Vagina (tissue), 2 donors: ENCODE measurements at regions not wholly inside any gene's neighbourhood (a gene's known extent, or its start where the extent isn't known, plus 50 kb on each side); places are given as distances from the start of the nearest gene placed in this dataset.

Experiments used
- POLR2A ChIP-seq, 2 donors: fragments of 450-650 bp; IDR thresholded peaks; one replicate each; pipeline ENCODE4 v1.6.1; 2017; ENCODE audit warnings: antibody characterized with exemption in 2 of 2, mild to moderate bottlenecking in 2 of 2, moderate library complexity in 2 of 2
- POLR2AphosphoS5 ChIP-seq, 2 donors: sonication (generic); formaldehyde crosslinking; IDR thresholded peaks; one replicate each; pipeline ENCODE4 v1.9.0; 2017; ENCODE audit warnings: antibody characterized with exemption in 2 of 2, mild to moderate bottlenecking in 2 of 2, low read depth in 1 of 2; ENCODE audit not compliant: insufficient read depth in 1 of 2
- TF ChIP-seq, protein P1 (sequence below), 3 experiments: fragments of 450-650 bp in 2 of 3; fragments of 200-600 bp in 1 of 3; sonication (generic) in 1 of 3; IDR thresholded peaks; one replicate each; pipeline ENCODE4 v1.5.1; 2017 to 2019; ENCODE audit warnings: antibody characterized with exemption in 3 of 3, mild to moderate bottlenecking in 2 of 3, moderate library complexity in 2 of 3

DNA sequence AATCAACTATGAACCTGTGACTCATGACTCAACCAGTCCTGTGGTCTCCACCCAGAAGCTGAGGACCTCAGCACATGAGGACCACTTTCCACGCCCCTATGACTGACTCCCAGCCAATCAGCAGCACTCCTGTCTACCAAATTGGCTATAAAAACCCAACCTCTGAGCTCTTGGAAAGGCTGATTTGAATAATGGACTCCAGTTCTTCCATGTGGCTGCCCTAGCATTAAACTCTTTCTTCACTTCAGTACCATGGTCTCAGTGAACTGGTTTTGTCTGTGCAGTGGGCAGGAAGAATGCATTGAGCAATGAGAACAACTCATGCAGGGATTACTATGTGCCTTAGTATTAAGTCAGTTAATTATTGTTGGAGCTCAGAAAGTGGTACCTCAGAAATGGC, 78.3 kb downstream of the CMPK2 start:
- no peak for TF ChIP-seq POLR2A (IDR thresholded peaks at IDR 0.05)
- TF ChIP-seq, protein P1, sequence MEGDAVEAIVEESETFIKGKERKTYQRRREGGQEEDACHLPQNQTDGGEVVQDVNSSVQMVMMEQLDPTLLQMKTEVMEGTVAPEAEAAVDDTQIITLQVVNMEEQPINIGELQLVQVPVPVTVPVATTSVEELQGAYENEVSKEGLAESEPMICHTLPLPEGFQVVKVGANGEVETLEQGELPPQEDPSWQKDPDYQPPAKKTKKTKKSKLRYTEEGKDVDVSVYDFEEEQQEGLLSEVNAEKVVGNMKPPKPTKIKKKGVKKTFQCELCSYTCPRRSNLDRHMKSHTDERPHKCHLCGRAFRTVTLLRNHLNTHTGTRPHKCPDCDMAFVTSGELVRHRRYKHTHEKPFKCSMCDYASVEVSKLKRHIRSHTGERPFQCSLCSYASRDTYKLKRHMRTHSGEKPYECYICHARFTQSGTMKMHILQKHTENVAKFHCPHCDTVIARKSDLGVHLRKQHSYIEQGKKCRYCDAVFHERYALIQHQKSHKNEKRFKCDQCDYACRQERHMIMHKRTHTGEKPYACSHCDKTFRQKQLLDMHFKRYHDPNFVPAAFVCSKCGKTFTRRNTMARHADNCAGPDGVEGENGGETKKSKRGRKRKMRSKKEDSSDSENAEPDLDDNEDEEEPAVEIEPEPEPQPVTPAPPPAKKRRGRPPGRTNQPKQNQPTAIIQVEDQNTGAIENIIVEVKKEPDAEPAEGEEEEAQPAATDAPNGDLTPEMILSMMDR (IDR thresholded peaks at IDR 0.05): no peak
- no peak for TF ChIP-seq POLR2AphosphoS5 (IDR thresholded peaks at IDR 0.05; ENCODE audit: insufficient read depth in 1 of 2, low read depth in 1 of 2)
